Central memory CD4-positive, alpha-beta T cell (primary cell): ENCODE measurements at regions not wholly inside any gene's neighbourhood (a gene's known extent, or its start where the extent isn't known, plus 50 kb on each side); places are given as distances from the start of the nearest gene placed in this dataset.

ENCODE experiments used
- DNase-seq: peaks from one replicate; pipeline ENCODE4 v3.0.0; 2022

DNA sequence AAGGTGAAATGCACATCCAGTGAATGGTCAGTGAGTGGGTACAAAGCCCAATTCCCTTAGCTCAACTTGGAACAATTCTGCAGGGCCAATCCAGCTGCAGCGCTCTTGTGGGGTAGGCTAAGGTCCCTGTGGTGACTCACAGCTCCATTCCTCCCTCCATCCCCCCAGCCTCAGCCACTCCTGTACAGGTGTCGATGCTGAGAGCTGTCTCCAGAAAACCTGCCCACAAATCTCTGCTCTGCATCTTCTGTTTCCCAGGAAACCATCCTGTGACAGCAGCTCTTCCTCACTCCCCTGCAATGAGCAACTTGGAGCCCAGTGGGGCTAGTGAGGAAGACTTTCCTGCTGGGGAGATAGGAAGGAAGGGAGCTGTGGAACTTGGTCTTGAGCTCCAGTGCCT, 244.7 kb upstream of the GPR26 start:
- DNase-seq = no peak

DNA sequence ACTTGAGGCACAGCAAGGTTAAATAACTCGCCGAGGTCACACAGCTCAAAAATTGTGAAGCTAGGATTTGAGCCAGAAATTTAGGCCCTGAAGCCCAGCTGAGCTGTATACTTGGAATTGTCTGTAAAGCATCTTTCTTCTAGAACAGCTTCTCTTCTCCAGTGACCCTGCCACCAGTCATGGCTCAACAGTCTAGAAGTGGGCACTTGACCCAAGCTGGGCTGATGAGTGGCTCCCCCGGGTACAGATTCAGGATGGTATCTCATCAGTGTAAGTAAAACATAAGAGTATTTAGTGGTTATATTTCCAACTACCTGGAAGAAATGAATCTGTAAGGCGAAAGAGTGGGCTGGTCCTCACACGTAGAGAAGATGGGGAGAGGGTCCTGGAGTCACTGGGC, 243.9 kb upstream of the GPR26 start:
- DNase-seq = no peak

DNA sequence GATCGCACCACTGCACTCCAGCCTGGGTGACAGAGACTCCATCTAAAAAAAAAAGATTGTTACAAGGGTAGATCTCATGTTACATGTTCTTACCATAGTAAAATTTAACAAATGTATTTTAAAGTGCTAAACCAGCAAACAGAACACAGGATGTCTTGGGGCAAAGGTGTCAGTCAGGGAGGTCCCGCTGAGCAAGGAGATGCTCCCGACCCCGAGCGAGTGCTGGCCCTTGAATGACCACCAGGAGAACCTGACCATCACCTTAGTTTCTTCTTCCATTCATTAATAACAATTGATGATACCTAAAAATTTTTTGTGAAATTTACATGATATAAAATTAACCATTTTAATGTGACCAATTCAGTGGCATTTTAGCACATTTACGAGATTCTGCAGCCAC, 241.6 kb upstream of the GPR26 start:
- DNase-seq = no peak

DNA sequence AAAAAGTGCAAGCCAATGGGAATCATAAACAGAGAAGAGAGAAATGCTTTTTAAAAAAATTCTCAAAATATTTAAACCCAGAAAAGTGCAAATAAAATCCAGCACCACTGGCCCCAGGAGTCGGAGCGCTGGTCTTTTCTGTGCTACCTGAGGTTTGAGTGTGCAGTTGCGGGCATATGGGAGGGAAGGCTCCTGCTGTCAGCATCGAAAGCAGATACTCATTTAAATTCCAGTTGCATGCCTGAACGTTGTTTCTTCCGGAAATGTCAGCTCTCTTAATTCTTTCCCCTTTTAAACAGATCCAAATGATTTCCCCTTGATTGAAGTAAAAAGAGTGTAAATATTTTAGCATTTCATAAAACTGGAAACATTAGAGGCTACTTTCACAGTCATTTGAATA, 240.5 kb upstream of the GPR26 start:
- DNase-seq = no peak

DNA sequence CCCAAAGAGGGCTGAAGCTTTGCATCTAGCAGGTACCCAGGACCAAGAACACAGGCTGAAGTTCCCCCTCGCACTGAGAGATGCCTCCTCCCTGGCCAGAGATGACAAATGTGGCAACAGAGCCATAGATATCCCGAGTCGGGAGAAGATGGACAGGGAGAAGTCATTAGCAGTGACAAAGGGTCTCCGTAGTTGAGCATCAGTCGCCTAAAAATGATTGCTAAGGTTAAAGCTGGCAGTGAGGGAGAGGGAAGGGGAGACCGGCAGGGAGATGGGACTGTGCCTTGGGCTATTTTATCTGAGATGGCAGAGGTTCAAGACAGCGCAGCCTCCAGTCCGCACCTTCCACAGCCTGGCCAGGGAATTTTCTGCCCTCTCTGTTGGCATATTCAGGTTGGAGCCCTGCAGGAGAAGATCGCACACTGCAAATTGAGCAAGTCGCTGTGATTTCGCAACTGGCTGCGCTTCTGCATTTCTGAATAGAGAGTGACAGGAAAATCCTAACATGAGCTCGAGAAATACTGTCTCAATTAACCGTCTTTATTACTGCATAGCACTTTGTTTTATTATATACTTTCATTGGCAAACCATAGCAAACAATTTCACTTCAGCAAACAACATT, 238.9 kb upstream of the GPR26 start:
- no peak for DNase-seq

DNA sequence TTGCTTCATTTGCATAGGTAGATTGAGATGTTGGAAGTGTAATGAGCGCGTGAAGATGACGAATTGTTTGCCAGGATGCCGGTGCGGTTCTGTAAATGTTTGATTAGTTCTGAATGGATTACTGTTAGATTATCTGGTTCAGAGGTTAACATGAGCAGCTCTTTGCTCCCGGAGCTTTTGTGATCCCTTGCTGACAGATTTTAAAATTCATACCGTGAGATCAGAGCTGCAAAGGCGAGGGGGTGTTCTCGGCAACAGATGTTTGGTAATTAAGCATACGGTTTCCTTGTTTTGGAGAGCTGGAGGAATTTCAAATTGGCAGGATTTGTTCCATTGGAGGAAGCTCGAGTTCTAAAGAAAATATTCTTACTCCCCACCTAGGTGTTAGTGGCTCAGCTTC, 237.8 kb upstream of the GPR26 start:
- DNase-seq = no peak

DNA sequence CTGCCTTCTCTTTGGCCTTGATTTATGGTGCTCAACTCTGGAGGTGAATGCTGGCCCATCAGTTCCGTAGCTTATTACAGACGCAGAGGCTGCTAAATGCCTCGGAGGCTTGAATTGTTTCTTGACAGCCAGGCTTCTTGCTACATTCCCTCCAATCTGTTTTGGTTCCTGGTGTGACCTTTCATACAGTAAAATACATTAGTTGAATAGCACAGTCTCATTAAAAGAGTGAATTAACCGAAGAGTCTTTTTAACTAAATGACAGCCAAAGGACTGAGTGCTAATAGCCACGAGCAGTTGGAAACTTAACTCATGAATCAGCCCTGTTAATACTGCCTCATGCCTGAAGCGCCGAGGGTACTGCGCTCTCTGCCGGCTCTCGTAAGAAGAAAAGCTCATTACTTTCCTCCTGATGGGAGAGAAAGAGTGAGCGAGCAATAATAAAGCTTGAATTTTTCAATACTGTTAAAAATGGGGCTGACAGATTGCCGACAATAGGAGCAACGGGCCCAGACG, 236.4 kb upstream of the GPR26 start:
- DNase-seq = no peak

- no peak for DNase-seq
Observed at GRCh38 chr10:123433539-123433938, 232.6 kb upstream of the GPR26 start.

- DNase-seq = no peak
Observed at GRCh38 chr10:123434435-123435039, 231.6 kb upstream of the GPR26 start.

- DNase-seq = no peak
Observed at GRCh38 chr10:123442901-123443300, 223.3 kb upstream of the GPR26 start.

DNA sequence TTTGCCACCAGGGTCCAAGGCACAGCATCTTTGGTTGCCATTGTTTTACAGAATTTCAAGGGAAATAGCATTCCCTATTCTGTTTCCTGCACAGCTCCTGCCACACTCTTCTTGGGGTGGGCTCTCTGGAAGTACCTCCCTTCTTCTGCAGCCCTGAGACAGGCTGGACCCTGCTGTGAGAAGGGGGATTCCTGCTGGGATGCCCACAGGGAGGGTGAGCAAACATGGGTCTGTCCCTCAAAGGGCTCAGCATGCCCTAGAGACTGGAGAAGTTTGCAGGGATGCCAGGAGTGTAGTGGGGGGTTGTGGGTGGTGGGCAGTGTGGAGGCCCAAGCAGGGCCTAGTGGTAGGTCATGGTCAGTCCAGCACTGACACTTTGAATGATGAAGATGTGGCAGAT, 222.2 kb upstream of the GPR26 start:
- DNase-seq = no peak

- no peak for DNase-seq
Observed at GRCh38 chr10:123445261-123445775, 220.8 kb upstream of the GPR26 start.

GRCh38 chr10:123446449-123447156, 219.6 kb upstream of the GPR26 start:
- DNase-seq = no peak

GRCh38 chr10:123449234-123449962, 216.8 kb upstream of the GPR26 start:
- DNase-seq = no peak

- DNase-seq = no peak
Observed at GRCh38 chr10:123450956-123451605, 215.1 kb upstream of the GPR26 start.

DNA sequence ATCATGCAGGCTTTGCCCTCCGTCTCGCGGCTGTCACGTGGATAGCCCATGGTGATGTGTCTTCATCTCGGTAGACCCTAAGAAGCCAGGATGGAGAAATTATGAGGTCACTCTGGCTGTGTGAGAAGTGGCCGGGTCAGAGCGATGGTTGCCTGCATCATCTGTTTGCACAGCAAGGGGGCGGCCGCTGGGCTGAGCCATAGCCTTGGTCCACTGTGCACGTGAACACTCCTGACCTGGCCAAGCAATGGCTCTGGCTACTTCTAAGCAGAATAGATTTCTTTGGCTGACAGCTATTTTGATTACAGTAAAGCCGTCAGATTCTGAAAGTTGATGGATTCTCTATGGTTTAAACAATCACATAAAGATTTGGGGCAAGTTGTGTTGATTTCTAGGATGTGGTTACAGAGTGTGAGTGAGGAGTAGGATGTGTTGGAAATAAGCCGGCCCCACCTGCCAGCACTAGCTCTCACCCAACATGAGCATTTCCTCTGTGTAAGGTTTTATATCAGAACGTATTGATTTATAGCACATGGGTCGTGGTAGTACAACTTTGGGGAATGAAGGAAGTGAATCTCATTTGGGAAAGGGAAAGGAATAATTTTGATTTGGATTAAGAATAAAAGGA, 214.4 kb upstream of the GPR26 start:
- DNase-seq = no peak

DNA sequence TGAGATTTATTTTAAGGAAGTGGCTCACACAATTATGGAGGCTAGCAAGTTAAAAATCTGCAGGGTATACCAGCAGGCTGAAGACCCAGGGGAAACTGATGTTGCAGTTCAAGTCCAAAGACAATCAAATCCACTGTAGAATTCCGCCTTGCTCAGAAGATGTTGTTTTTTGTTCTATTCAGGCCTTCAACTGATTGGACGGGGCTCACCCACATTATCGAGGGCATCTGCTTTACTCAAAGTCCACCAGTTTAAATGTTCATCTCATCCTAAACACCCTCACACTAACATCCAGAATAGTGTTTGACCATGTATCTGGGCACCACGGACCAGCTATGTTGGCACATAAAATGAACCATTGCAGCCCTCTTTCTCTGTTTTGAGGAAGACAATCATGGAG, 211.2 kb upstream of the GPR26 start:
- DNase-seq = no peak

DNA sequence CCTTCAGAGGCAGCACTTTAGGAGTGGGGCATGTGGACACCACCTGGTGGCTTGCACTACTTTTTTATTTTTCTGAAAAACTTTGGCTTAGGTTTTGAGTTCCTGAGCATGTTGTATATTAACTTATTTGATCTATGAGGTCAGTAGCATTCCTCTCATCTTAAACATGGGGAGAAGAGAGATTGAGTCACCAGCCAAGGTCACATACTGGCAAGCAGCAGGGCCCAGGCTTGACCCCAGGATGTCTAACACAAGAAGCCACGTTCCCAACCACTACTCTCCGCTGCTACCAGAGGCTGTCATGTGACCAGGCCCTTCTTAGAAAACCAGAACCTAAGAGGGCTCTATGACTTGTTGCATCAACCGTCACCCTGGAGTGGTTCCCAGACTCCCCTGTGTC, 210.3 kb upstream of the GPR26 start:
- DNase-seq = no peak

- no peak for DNase-seq
Observed at GRCh38 chr10:123458933-123459332, 207.2 kb upstream of the GPR26 start.

- no peak for DNase-seq
Observed at GRCh38 chr10:123459371-123460091, 206.6 kb upstream of the GPR26 start.

GRCh38 chr10:123462246-123462645, 203.9 kb upstream of the GPR26 start:
- no peak for DNase-seq

DNA sequence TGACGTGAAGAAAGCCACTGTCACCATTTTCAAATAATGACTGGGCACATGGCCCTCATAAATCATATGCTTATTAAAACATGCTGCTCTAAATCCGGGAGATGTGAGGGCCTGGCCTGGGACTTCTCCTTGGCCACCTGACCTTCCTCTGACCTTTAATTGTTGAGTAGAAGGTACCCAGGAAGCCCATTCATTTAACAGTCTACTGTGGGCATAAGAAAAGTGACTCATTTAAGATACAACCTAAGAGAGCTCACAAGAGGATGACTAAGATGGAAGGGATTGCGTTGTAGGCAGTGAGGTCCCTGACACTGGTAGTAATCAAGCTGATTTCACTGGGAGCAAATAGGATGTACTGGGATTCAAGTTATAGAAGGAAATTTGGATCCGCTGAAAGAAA, 203.4 kb upstream of the GPR26 start:
- no peak for DNase-seq
